Endothelial cell (in vitro differentiated cells): ENCODE measurements at regions not wholly inside any gene's neighbourhood (a gene's known extent, or its start where the extent isn't known, plus 50 kb on each side); places are given as distances from the start of the nearest gene placed in this dataset.

Experiments used
- DNase-seq: peaks from one replicate; pipeline ENCODE4 v3.0.0; 2021; ENCODE audit warnings: low spot score
- H3K27ac Mint-ChIP-seq: one replicate; pipeline ENCODE4 v1.8.0; 2021; ENCODE audit warnings: mixed read lengths, inconsistent platforms; ENCODE audit not compliant: unreplicated experiment
- H3K27me3 Mint-ChIP-seq: one replicate; pipeline ENCODE4 v1.8.0; 2021; ENCODE audit warnings: mild to moderate bottlenecking, moderate library complexity, mixed read lengths, inconsistent platforms; ENCODE audit not compliant: unreplicated experiment
- H3K36me3 Mint-ChIP-seq: one replicate; pipeline ENCODE4 v1.8.0; 2021; ENCODE audit warnings: mild to moderate bottlenecking, low read depth, mixed read lengths, inconsistent platforms; ENCODE audit not compliant: unreplicated experiment
- H3K4me1 Mint-ChIP-seq: one replicate; pipeline ENCODE4 v1.8.0; 2021; ENCODE audit warnings: mild to moderate bottlenecking, mixed read lengths, inconsistent platforms; ENCODE audit not compliant: unreplicated experiment
- H3K4me3 Mint-ChIP-seq: one replicate; pipeline ENCODE4 v1.8.0; 2021; ENCODE audit warnings: mild to moderate bottlenecking, mixed read lengths, inconsistent platforms; ENCODE audit not compliant: unreplicated experiment
- H3K9me3 Mint-ChIP-seq: one replicate; pipeline ENCODE4 v1.8.0; 2021; ENCODE audit warnings: mixed read lengths, inconsistent platforms; ENCODE audit not compliant: unreplicated experiment
- CTCF ChIP-seq: fragments of 200-600 bp; sonication (generic); IDR thresholded peaks from one replicate; pipeline ENCODE4 v1.5.0; 2021; ENCODE audit warnings: antibody characterized with exemption; ENCODE audit not compliant: unreplicated experiment

GRCh38 chr6:79802657-79803300 lies 144.6 kb downstream of the ELOVL4 start:
- no peaks in the 10 kb centered on the region for H3K36me3 Mint-ChIP-seq
- H3K4me3 Mint-ChIP-seq = no peak overlapping the region
- H3K27ac Mint-ChIP-seq = no peak overlapping the region

DNA sequence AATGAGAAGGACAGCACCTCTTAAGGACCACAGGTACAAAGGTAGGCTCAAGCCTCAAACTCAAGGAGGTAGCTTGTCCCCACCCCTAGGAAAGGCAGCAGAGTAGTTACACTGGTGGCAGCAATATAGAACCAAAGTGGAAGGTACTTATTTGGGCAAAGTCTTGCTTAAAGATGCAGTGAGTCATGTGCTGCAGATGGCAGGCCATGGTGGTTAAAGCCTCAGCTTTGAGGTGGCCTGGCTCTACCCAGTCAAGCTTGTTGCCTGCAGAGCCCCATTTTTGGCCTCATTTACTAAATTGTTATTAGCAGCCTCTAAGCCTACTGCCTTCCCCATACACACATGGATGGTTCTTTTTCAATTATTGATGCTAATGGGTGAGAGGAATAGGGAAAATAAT lies 146.0 kb downstream of the ELOVL4 start:
- Mint-ChIP-seq H3K4me1 (peaks cover 3% of the 10 kb centered on the region), H3K36me3 (no peaks in the 10 kb centered on the region), H3K4me3 (no peak overlapping the region), H3K27ac (no peak overlapping the region), H3K9me3 (no peaks in the 10 kb centered on the region), H3K27me3 (no peaks in the 10 kb centered on the region)
- DNase-seq = no peak
- TF ChIP-seq CTCF = no peak

More at GRCh38 chr6:79802657-79803300, 144.6 kb downstream of the ELOVL4 start:
- Mint-ChIP-seq H3K9me3 (no peaks in the 10 kb centered on the region), H3K4me1 (no peaks in the 10 kb centered on the region), H3K27me3 (no peaks in the 10 kb centered on the region)
- DNase-seq = no peak
- TF ChIP-seq CTCF = no peak

- Mint-ChIP-seq H3K4me3 (no peak overlapping the region), H3K27ac (no peak overlapping the region), H3K4me1 (peaks cover 8% of the 10 kb centered on the region), H3K27me3 (no peaks in the 10 kb centered on the region), H3K36me3 (no peaks in the 10 kb centered on the region), H3K9me3 (no peaks in the 10 kb centered on the region)
- no peak for TF ChIP-seq CTCF
- no peak for DNase-seq
These were observed 148.5 kb downstream of the ELOVL4 start for GRCh38 chr6:79798841-79799240.

- no peak for DNase-seq
- Mint-ChIP-seq H3K27ac (no peak overlapping the region), H3K27me3 (no peaks in the 10 kb centered on the region), H3K4me3 (no peak overlapping the region), H3K36me3 (no peaks in the 10 kb centered on the region), H3K9me3 (no peaks in the 10 kb centered on the region), H3K4me1 (peaks cover 8% of the 10 kb centered on the region)
- no peak for TF ChIP-seq CTCF
These were observed 149.4 kb downstream of the ELOVL4 start for GRCh38 chr6:79797912-79798311.

GRCh38 chr6:79797163-79797764 lies 150.1 kb downstream of the ELOVL4 start:
- no peak for DNase-seq
- Mint-ChIP-seq H3K4me3 (no peak overlapping the region), H3K9me3 (no peaks in the 10 kb centered on the region), H3K27ac (no peak overlapping the region), H3K4me1 (peaks cover 12% of the 10 kb centered on the region), H3K36me3 (no peaks in the 10 kb centered on the region), H3K27me3 (no peaks in the 10 kb centered on the region)
- no peak for TF ChIP-seq CTCF
